ENCODE measurements at regions not wholly inside any gene's neighbourhood (a gene's known extent, or its start where the extent isn't known, plus 50 kb on each side); places are given as distances from the start of the nearest gene placed in this dataset.

GRCh38 chr9:81190659-81191058, 498.7 kb downstream of the TLE1 start:
- Histone ChIP-seq H2AFZ (ENCODE audit: low read depth, low read length, severe bottlenecking) (no peak overlapping the region), H3K9me2 (replicated peaks; ENCODE audit: insufficient read depth, low read length) (no peaks in the 10 kb centered on the region), H4K20me1 (ENCODE audit: low read depth, low read length) (no peaks in the 10 kb centered on the region), H3K27ac (ENCODE audit: low read depth, low read length) (no peak overlapping the region), H3K9me3 (ENCODE audit: insufficient read depth, low read length) (no peaks in the 10 kb centered on the region), H3K79me2 (ENCODE audit: insufficient read depth, low read length) (no peaks in the 10 kb centered on the region), H3K4me3 (ENCODE audit: insufficient read depth, low read length, poor library complexity, severe bottlenecking) (no peak overlapping the region), H3K27me3 (ENCODE audit: low read length) (no peaks in the 10 kb centered on the region), H3F3A (ENCODE audit: insufficient read depth) (no peaks in the 10 kb centered on the region), H3K9ac (ENCODE audit: low read length) (no peak overlapping the region), H3K36me3 (ENCODE audit: low read length) (no peaks in the 10 kb centered on the region), H3K4me2 (ENCODE audit: low read depth, low read length, poor library complexity, severe bottlenecking) (no peak overlapping the region)
- TF ChIP-seq CTCF (IDR thresholded peaks at IDR 0.05; ENCODE audit: insufficient read depth, low read length, poor library complexity, severe bottlenecking) (no peak), EZH2phosphoT487 (conservative IDR thresholded peaks at IDR 0.05; ENCODE audit: low read length) (no peak)

GRCh38 chr9:81183761-81184160, 505.6 kb downstream of the TLE1 start:
- Histone ChIP-seq H3K9ac (ENCODE audit: low read length) (no peak overlapping the region), H3K9me2 (replicated peaks; ENCODE audit: insufficient read depth, low read length) (no peaks in the 10 kb centered on the region), H3K4me3 (ENCODE audit: insufficient read depth, low read length, poor library complexity, severe bottlenecking) (no peak overlapping the region), H3K4me2 (ENCODE audit: low read depth, low read length, poor library complexity, severe bottlenecking) (no peak overlapping the region), H3K36me3 (ENCODE audit: low read length) (no peaks in the 10 kb centered on the region), H3F3A (ENCODE audit: insufficient read depth) (no peaks in the 10 kb centered on the region), H2AFZ (ENCODE audit: low read depth, low read length, severe bottlenecking) (no peak overlapping the region), H3K27me3 (ENCODE audit: low read length) (no peaks in the 10 kb centered on the region), H3K27ac (ENCODE audit: low read depth, low read length) (no peak overlapping the region), H4K20me1 (ENCODE audit: low read depth, low read length) (no peaks in the 10 kb centered on the region), H3K79me2 (ENCODE audit: insufficient read depth, low read length) (no peaks in the 10 kb centered on the region), H3K9me3 (ENCODE audit: insufficient read depth, low read length) (no peaks in the 10 kb centered on the region)
- TF ChIP-seq EZH2phosphoT487 (conservative IDR thresholded peaks at IDR 0.05; ENCODE audit: low read length), result no peak
- TF ChIP-seq CTCF (IDR thresholded peaks at IDR 0.05; ENCODE audit: insufficient read depth, low read length, poor library complexity, severe bottlenecking), result no peak

DNA sequence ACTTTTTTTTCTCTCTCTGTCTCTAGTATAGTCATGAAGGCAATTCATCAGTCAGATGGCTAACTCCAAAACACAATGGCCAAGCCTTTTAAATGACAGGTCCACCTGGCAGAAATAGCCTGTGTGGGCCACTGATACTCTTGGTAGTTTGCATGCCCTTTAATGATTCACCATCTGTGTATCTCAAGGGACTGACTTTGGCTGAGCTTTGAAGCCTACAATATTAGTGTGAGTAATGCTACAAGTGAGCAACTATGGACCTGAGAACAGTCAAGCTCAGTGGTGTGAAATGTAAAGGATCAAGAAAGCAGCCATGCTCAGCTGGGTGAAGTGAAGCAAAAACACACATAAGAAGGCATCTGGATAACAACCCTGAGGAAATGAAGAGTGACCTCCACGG, 506.9 kb downstream of the TLE1 start:
- Histone ChIP-seq H3K9me2 (replicated peaks; ENCODE audit: insufficient read depth, low read length) (no peaks in the 10 kb centered on the region), H4K20me1 (ENCODE audit: low read depth, low read length) (no peaks in the 10 kb centered on the region), H3K4me3 (ENCODE audit: insufficient read depth, low read length, poor library complexity, severe bottlenecking) (no peak overlapping the region), H3K27me3 (ENCODE audit: low read length) (no peaks in the 10 kb centered on the region), H3K79me2 (ENCODE audit: insufficient read depth, low read length) (no peaks in the 10 kb centered on the region), H3K9me3 (ENCODE audit: insufficient read depth, low read length) (no peaks in the 10 kb centered on the region), H2AFZ (ENCODE audit: low read depth, low read length, severe bottlenecking) (no peak overlapping the region), H3K4me2 (ENCODE audit: low read depth, low read length, poor library complexity, severe bottlenecking) (no peak overlapping the region), H3K36me3 (ENCODE audit: low read length) (no peaks in the 10 kb centered on the region), H3K27ac (ENCODE audit: low read depth, low read length) (no peak overlapping the region), H3K9ac (ENCODE audit: low read length) (no peak overlapping the region), H3F3A (ENCODE audit: insufficient read depth) (no peaks in the 10 kb centered on the region)
- TF ChIP-seq EZH2phosphoT487 (conservative IDR thresholded peaks at IDR 0.05; ENCODE audit: low read length) (no peak), CTCF (IDR thresholded peaks at IDR 0.05; ENCODE audit: insufficient read depth, low read length, poor library complexity, severe bottlenecking) (no peak)

DNA sequence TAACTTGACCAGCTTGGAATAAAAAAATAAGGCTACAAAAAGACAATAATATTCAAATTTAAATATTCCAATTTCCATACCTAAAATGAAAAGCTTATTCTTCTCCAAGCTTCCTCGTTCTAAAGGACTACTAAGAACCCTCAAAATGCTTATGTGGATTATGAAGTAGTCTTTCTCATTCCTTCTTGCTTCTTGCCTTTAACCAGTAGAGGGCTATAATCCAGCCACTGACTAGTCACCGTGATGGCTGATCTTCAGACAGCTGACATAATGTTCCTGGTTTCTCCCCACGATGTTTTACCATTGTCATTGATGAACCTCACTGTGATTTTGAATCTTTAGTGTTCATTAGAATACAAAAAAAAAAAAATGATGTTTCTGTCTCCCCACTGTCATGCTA, 515.3 kb downstream of the TLE1 start:
- TF ChIP-seq EZH2phosphoT487 (conservative IDR thresholded peaks at IDR 0.05; ENCODE audit: low read length) (no peak), CTCF (IDR thresholded peaks at IDR 0.05; ENCODE audit: insufficient read depth, low read length, poor library complexity, severe bottlenecking) (no peak)
- Histone ChIP-seq H3K27me3 (ENCODE audit: low read length) (no peaks in the 10 kb centered on the region), H2AFZ (ENCODE audit: low read depth, low read length, severe bottlenecking) (no peak overlapping the region), H3K9ac (ENCODE audit: low read length) (no peak overlapping the region), H3K79me2 (ENCODE audit: insufficient read depth, low read length) (no peaks in the 10 kb centered on the region), H3K27ac (ENCODE audit: low read depth, low read length) (no peak overlapping the region), H3K4me3 (ENCODE audit: insufficient read depth, low read length, poor library complexity, severe bottlenecking) (no peak overlapping the region), H4K20me1 (ENCODE audit: low read depth, low read length) (no peaks in the 10 kb centered on the region), H3K9me2 (replicated peaks; ENCODE audit: insufficient read depth, low read length) (no peaks in the 10 kb centered on the region), H3K4me2 (ENCODE audit: low read depth, low read length, poor library complexity, severe bottlenecking) (no peak overlapping the region), H3K36me3 (ENCODE audit: low read length) (no peaks in the 10 kb centered on the region), H3F3A (ENCODE audit: insufficient read depth) (no peaks in the 10 kb centered on the region), H3K9me3 (ENCODE audit: insufficient read depth, low read length) (no peaks in the 10 kb centered on the region)
